GM12878 (cell line): ENCODE measurements at regions not wholly inside any gene's neighbourhood (a gene's known extent, or its start where the extent isn't known, plus 50 kb on each side); places are given as distances from the start of the nearest gene placed in this dataset.

Source experiments
- ATAC-seq: fragments of 200-7000 bp; cut with Tn5 transposase; 3 replicates; pipeline ENCODE4 v1.9.1; 2020; ENCODE audit warnings: mild to moderate bottlenecking, moderate library complexity
- BruUV-seq: library from RNA; stranded (reverse); fragments of 400-500 nt; replicated peaks from 2 replicates; lab custom pipeline; 2021; lab: Mats Ljungman, UMichigan
- CTCF ChIA-PET: fragments of 300-600 bp; sonication (Branson Sonifier 250); formaldehyde crosslinking; extraction: SDS; loops from one replicate; lab custom pipeline; 2021; ENCODE audit warnings: inconsistent platforms; lab: Yijun Ruan, JAX
- POLR2A ChIA-PET: fragments of 350-600 bp; formaldehyde crosslinking; extraction: SDS; loops from one replicate; lab custom pipeline; 2021; ENCODE audit warnings: inconsistent platforms; lab: Charles Lee
- RAD21 ChIA-PET: fragments of 300-600 bp; sonication (Branson Sonifier 250); formaldehyde crosslinking; loops from one replicate; lab custom pipeline; 2023; ENCODE audit warnings: antibody characterized with exemption; ENCODE audit not compliant: unreplicated experiment; lab: Charles Lee
- SMC1A ChIA-PET: fragments of 300-600 bp; sonication (Branson Sonifier 250); formaldehyde crosslinking; loops from one replicate; lab custom pipeline; 2023; ENCODE audit not compliant: unreplicated experiment, uncharacterized antibody; lab: Charles Lee
- DNase-seq: peaks from one replicate; pipeline ENCODE4 v3.0.0-alpha.2; 2011; ENCODE audit warnings: low read depth, low spot score
- FAIRE-seq: peaks from 3 replicates; lab custom pipeline; 2011; peaks lifted over from hg19 to GRCh38; lab: Jason Lieb, UNC
- H2AFZ ChIP-seq: 2 replicates; pipeline ENCODE4 v1.6.0; 2011; ENCODE audit warnings: low read depth, low read length, control low read depth; ENCODE audit not compliant: control insufficient read depth
- H3K27ac ChIP-seq: 2 replicates; pipeline ENCODE4 v1.5.1; 2011; ENCODE audit warnings: control low read depth; ENCODE audit not compliant: control insufficient read depth, insufficient read depth
- H3K27me3 ChIP-seq, 2 experiments: replicated peaks in 1 of 2; 2 replicates each; pipeline versions ENCODE4 v1.6.0 to v1.6.1; 2011; ENCODE audit warnings: low read length in 1 of 2; ENCODE audit not compliant: control insufficient read depth in 2 of 2, insufficient read depth in 2 of 2
- H3K36me3 ChIP-seq, 2 experiments: 2 replicates each; pipeline ENCODE4 v1.5.1; 2011; ENCODE audit warnings: low read length in 1 of 2; ENCODE audit not compliant: control insufficient read depth in 2 of 2, insufficient read depth in 2 of 2
- H3K4me1 ChIP-seq: 2 replicates; pipeline ENCODE4 v1.6.1; 2011; ENCODE audit warnings: mild to moderate bottlenecking, low read length, moderate library complexity, mixed read lengths; ENCODE audit not compliant: control insufficient read depth, insufficient read depth
- H3K4me2 ChIP-seq: 2 replicates; pipeline ENCODE4 v1.6.0; 2011; ENCODE audit warnings: control low read depth; ENCODE audit not compliant: control insufficient read depth, insufficient read depth
- H3K4me3 ChIP-seq: fragments of 200-600 bp; sonication (generic); 2 replicates; pipeline ENCODE4 v1.5.1; 2016
- H3K79me2 ChIP-seq: 2 replicates; pipeline ENCODE4 v1.6.0; 2011; ENCODE audit warnings: low read length; ENCODE audit not compliant: control insufficient read depth, insufficient read depth
- H3K9ac ChIP-seq: 2 replicates; pipeline ENCODE4 v1.8.0; 2011; ENCODE audit warnings: low read length, control low read depth, mixed read lengths; ENCODE audit not compliant: control insufficient read depth, insufficient read depth
- H3K9me3 ChIP-seq: replicated peaks from 3 replicates; pipeline ENCODE4 v1.5.1; 2011; ENCODE audit warnings: mild to moderate bottlenecking, low read length; ENCODE audit not compliant: control insufficient read depth, insufficient read depth
- H4K20me1 ChIP-seq: 2 replicates; pipeline ENCODE4 v1.6.0; 2011; ENCODE audit not compliant: control insufficient read depth, insufficient read depth
- BHLHE40 ChIP-seq, 2 experiments: fragments of 450-650 bp in 1 of 2; IDR thresholded peaks; 2 replicates each; pipeline ENCODE4 v1.6.1; 2011 to 2017; ENCODE audit warnings: low read depth in 2 of 2, borderline replicate concordance in 1 of 2, improper control_type of control experiment in 1 of 2, low read length in 1 of 2, mild to moderate bottlenecking in 1 of 2
- ESRRA ChIP-seq: IDR thresholded peaks from 2 replicates; pipeline ENCODE4 v1.6.1; 2012; ENCODE audit warnings: mild to moderate bottlenecking, low read length, improper control_type of control experiment
- FOXM1 ChIP-seq: IDR thresholded peaks from 2 replicates; pipeline ENCODE4 v1.6.1; 2012; ENCODE audit warnings: low read depth, mild to moderate bottlenecking, inconsistent platforms, low read length, moderate library complexity
- MTA2 ChIP-seq: fragments of 450-650 bp; IDR thresholded peaks from 2 replicates; pipeline ENCODE4 v1.6.1; 2016; ENCODE audit warnings: low read depth, mild to moderate bottlenecking, moderate library complexity
- MYC ChIP-seq: IDR thresholded peaks from 2 replicates; pipeline ENCODE4 v1.6.1; 2011; ENCODE audit warnings: mild to moderate bottlenecking, low read length, moderate library complexity, inconsistent platforms; ENCODE audit not compliant: insufficient read depth, insufficient replicate concordance, insufficient read length, severe bottlenecking
- SUPT20H ChIP-seq: IDR thresholded peaks from 2 replicates; pipeline ENCODE4 v1.6.1; 2011; ENCODE audit warnings: low read depth, mild to moderate bottlenecking, low read length, moderate library complexity, borderline replicate concordance; ENCODE audit not compliant: control insufficient read depth
- WGBS: methylation state at CpG from one replicate; pipeline ENCODE4 v1.1.6; 2016; ENCODE audit warnings: low lambda C conversion rate; ENCODE audit not compliant: insufficient replicate concordance, insufficient coverage; ENCODE audit errors: missing lambda C conversion rate; 5-methylcytosine and 5-hydroxymethylcytosine counted together
- in situ Hi-C: fragments of 300-500 bp; cut with MboI; formaldehyde crosslinking; loops from 9 replicates; pipeline ENCODE4 v1.14.3; 2018; ENCODE audit warnings: mixed read lengths
- intact Hi-C: fragments of 100-400 bp; cut with micrococcal nuclease; formaldehyde crosslinking; loops from one replicate; pipeline ENCODE4 v1.14.2; 2022; ENCODE audit not compliant: unreplicated experiment
- TF ChIP-seq, protein P1 (sequence below): fragments of 450-650 bp; formaldehyde crosslinking; IDR thresholded peaks from 2 replicates; pipeline ENCODE4 v1.4.0; 2020; ENCODE audit warnings: mild to moderate bottlenecking, moderate library complexity
- TF ChIP-seq, protein P2 (sequence below): IDR thresholded peaks from 2 replicates; pipeline ENCODE4 v1.6.1; 2012; ENCODE audit warnings: low read length, inconsistent platforms
- TF ChIP-seq, protein P3 (sequence below): fragments of 150-350 bp; IDR thresholded peaks from 2 replicates; pipeline ENCODE4 v1.6.1; 2014; ENCODE audit warnings: mild to moderate bottlenecking, low read depth, low read length

DNA sequence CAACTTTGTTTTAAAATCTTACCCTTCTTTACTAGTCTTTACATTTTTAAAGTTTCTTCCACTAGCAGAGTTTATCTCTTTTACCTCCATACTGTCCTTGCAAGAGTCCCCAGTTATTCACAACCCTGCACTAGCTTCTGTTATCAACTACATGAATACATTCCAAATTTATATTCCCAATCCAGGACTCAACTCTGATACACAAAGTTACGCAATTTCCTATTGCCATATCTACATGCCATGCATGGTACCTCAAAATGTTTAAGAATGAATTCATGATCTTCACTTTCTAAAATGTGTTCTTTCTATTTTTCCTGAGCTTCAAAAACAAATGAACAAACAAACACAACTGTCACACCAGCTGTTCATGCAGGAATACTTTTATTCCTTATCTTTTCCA is 668.7 kb downstream of the CDH18 start (continued):
- TF ChIP-seq, protein P1, sequence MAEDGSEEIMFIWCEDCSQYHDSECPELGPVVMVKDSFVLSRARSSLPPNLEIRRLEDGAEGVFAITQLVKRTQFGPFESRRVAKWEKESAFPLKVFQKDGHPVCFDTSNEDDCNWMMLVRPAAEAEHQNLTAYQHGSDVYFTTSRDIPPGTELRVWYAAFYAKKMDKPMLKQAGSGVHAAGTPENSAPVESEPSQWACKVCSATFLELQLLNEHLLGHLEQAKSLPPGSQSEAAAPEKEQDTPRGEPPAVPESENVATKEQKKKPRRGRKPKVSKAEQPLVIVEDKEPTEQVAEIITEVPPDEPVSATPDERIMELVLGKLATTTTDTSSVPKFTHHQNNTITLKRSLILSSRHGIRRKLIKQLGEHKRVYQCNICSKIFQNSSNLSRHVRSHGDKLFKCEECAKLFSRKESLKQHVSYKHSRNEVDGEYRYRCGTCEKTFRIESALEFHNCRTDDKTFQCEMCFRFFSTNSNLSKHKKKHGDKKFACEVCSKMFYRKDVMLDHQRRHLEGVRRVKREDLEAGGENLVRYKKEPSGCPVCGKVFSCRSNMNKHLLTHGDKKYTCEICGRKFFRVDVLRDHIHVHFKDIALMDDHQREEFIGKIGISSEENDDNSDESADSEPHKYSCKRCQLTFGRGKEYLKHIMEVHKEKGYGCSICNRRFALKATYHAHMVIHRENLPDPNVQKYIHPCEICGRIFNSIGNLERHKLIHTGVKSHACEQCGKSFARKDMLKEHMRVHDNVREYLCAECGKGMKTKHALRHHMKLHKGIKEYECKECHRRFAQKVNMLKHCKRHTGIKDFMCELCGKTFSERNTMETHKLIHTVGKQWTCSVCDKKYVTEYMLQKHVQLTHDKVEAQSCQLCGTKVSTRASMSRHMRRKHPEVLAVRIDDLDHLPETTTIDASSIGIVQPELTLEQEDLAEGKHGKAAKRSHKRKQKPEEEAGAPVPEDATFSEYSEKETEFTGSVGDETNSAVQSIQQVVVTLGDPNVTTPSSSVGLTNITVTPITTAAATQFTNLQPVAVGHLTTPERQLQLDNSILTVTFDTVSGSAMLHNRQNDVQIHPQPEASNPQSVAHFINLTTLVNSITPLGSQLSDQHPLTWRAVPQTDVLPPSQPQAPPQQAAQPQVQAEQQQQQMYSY, result no peak
- TF ChIP-seq ESRRA, result no peak
- TF ChIP-seq, protein P2, sequence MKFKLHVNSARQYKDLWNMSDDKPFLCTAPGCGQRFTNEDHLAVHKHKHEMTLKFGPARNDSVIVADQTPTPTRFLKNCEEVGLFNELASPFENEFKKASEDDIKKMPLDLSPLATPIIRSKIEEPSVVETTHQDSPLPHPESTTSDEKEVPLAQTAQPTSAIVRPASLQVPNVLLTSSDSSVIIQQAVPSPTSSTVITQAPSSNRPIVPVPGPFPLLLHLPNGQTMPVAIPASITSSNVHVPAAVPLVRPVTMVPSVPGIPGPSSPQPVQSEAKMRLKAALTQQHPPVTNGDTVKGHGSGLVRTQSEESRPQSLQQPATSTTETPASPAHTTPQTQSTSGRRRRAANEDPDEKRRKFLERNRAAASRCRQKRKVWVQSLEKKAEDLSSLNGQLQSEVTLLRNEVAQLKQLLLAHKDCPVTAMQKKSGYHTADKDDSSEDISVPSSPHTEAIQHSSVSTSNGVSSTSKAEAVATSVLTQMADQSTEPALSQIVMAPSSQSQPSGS, result no peak

DNA sequence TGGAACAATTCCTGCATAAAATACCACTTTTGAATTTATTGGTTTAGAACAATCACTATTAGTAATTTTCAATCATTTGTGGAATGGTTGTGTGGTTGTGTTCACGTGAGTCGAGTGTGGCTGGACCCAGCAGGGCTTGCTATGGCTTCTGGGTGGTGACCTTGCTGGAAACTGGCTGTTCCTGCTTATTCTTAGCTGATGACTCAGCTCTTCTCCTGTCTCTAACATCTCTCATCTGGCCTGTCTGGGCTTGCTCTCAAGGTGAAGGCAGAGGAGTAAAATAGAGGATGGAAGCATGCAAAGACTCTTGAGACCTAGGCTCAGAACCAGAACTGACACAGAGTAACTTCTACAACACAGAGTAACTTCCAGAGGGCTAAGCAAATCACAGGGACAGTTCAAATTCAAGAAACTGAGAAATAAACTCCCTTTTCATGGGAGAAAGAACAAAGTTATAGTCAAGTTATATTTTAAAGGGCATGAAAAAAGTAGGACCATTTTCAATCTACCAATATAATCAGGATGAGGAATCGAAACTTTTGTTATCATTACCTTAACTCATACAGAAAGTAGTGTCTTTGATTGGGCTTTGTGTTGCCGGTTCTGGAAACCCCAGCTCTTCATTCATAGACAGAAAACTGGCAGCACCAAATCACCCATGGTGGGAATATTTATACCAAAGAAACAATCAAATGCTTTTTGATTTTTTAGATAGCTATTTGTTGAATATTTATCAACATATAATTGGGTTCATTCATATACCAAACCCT is 665.1 kb downstream of the CDH18 start:
- no peaks in the 10 kb centered on the region for H4K20me1 ChIP-seq
- BruUV-seq, result no TSS peak
- CTCF ChIA-PET, result interaction anchor here (0.6 kb wide), 1 partner anchor 987 kb away, joined by 3 read pairs; no protein-coding TSS in a partner anchor
- RAD21 ChIA-PET, result no interaction called here
- no peak overlapping the region for H3K4me3 ChIP-seq
- intact Hi-C loops, result no loop called here
- peak; percentile 65 for ATAC-seq
- no peaks in the 10 kb centered on the region for H3K79me2 ChIP-seq
- no peak overlapping the region for H3K4me2 ChIP-seq
- TF ChIP-seq FOXM1, result no peak
- TF ChIP-seq MYC, result no peak
- TF ChIP-seq BHLHE40 (IDR thresholded peaks at IDR 0.05; ENCODE audit: borderline replicate concordance in 1 of 2, low read depth in 2 of 2, low read length in 1 of 2), result 0 out of 4 replicates have a peak, but pooled peaks of 1 of the 2 experiments have one; percentile 21
- TF ChIP-seq, protein P3, sequence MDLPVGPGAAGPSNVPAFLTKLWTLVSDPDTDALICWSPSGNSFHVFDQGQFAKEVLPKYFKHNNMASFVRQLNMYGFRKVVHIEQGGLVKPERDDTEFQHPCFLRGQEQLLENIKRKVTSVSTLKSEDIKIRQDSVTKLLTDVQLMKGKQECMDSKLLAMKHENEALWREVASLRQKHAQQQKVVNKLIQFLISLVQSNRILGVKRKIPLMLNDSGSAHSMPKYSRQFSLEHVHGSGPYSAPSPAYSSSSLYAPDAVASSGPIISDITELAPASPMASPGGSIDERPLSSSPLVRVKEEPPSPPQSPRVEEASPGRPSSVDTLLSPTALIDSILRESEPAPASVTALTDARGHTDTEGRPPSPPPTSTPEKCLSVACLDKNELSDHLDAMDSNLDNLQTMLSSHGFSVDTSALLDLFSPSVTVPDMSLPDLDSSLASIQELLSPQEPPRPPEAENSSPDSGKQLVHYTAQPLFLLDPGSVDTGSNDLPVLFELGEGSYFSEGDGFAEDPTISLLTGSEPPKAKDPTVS, result no peak
- no peak for TF ChIP-seq MTA2
- no peak for TF ChIP-seq SUPT20H
- H3K9me3 ChIP-seq, result no peaks in the 10 kb centered on the region
- FAIRE-seq, result no peak
- H3K36me3 ChIP-seq, result no peaks in the 10 kb centered on the region
- H2AFZ ChIP-seq, result no peak overlapping the region
- no peak for DNase-seq
- SMC1A ChIA-PET, result no interaction called here
- POLR2A ChIA-PET, result no interaction called here
- no peak overlapping the region for H3K9ac ChIP-seq
- in situ Hi-C loops, result no loop called here
- H3K4me1 ChIP-seq, result no peaks in the 10 kb centered on the region
- WGBS, result 2% methylated on average over 4 of the region's 4 CpGs
- H3K27me3 ChIP-seq, result no peaks in the 10 kb centered on the region
- H3K27ac ChIP-seq, result no peak overlapping the region
